ENCODE measurements at regions not wholly inside any gene's neighbourhood (a gene's known extent, or its start where the extent isn't known, plus 50 kb on each side); places are given as distances from the start of the nearest gene placed in this dataset.

GRCh38 chr10:54866666-54867065 lies 65.6 kb upstream of the PCDH15 start:
- Histone ChIP-seq H3K27me3 (ENCODE audit: insufficient read depth, poor library complexity, severe bottlenecking) (no peaks in the 10 kb centered on the region), H3K4me3 (replicated peaks; ENCODE audit: insufficient read depth, low read length) (no peak overlapping the region), H3K27ac (replicated peaks) (no peak overlapping the region)
- TF ChIP-seq GABPA (IDR thresholded peaks at IDR 0.05; ENCODE audit: low read depth) (no peak), SPI1 (IDR thresholded peaks at IDR 0.05; ENCODE audit: borderline replicate concordance, low read depth) (no peak), POLR2AphosphoS5 (IDR thresholded peaks at IDR 0.05; ENCODE audit: low read depth) (no peak), REST (IDR thresholded peaks at IDR 0.05; ENCODE audit: insufficient replicate concordance, low read depth) (no peak), CTCF (IDR thresholded peaks at IDR 0.05; ENCODE audit: insufficient read depth, low read length) (no peak)
- no peak for DNase-seq (ENCODE audit: low read depth in 1 of 2, low spot score in 1 of 2)

GRCh38 chr10:54854843-54855242 lies 53.8 kb upstream of the PCDH15 start:
- no peak overlapping the region for H3K27ac ChIP-seq (replicated peaks)
- H3K27me3 ChIP-seq (ENCODE audit: insufficient read depth, poor library complexity, severe bottlenecking): no peaks in the 10 kb centered on the region
- TF ChIP-seq POLR2AphosphoS5 (IDR thresholded peaks at IDR 0.05; ENCODE audit: low read depth) (no peak), CTCF (IDR thresholded peaks at IDR 0.05; ENCODE audit: insufficient read depth, low read length) (no peak), SPI1 (IDR thresholded peaks at IDR 0.05; ENCODE audit: borderline replicate concordance, low read depth) (no peak), REST (IDR thresholded peaks at IDR 0.05; ENCODE audit: insufficient replicate concordance, low read depth) (no peak), GABPA (IDR thresholded peaks at IDR 0.05; ENCODE audit: low read depth) (no peak)
- DNase-seq (ENCODE audit: low read depth in 1 of 2, low spot score in 1 of 2): no peak
- no peak overlapping the region for H3K4me3 ChIP-seq (replicated peaks; ENCODE audit: insufficient read depth, low read length)

GRCh38 chr10:54854389-54854788 lies 53.4 kb upstream of the PCDH15 start:
- TF ChIP-seq SPI1 (IDR thresholded peaks at IDR 0.05; ENCODE audit: borderline replicate concordance, low read depth): no peak
- TF ChIP-seq REST (IDR thresholded peaks at IDR 0.05; ENCODE audit: insufficient replicate concordance, low read depth): no peak
- no peak for TF ChIP-seq POLR2AphosphoS5 (IDR thresholded peaks at IDR 0.05; ENCODE audit: low read depth)
- no peak for TF ChIP-seq GABPA (IDR thresholded peaks at IDR 0.05; ENCODE audit: low read depth)
- no peak for TF ChIP-seq CTCF (IDR thresholded peaks at IDR 0.05; ENCODE audit: insufficient read depth, low read length)
- no peak overlapping the region for H3K27ac ChIP-seq (replicated peaks)
- H3K4me3 ChIP-seq (replicated peaks; ENCODE audit: insufficient read depth, low read length): no peak overlapping the region
- no peak for DNase-seq (ENCODE audit: low read depth in 1 of 2, low spot score in 1 of 2)
- H3K27me3 ChIP-seq (ENCODE audit: insufficient read depth, poor library complexity, severe bottlenecking): no peaks in the 10 kb centered on the region

All from HL-60 (cell line).